SJCRH30 (cell line): ENCODE measurements at regions not wholly inside any gene's neighbourhood (a gene's known extent, or its start where the extent isn't known, plus 50 kb on each side); places are given as distances from the start of the nearest gene placed in this dataset.
"Not testable (repeated sequence)": the region's sequence is repeated elsewhere in the genome, so short reads cannot be mapped to it uniquely, and the experiment has no call there.

Source experiments
- DNase-seq, 2 experiments: peaks; one replicate each; pipeline ENCODE4 v3.0.0-alpha.2; 2015 to 2020
- H3K27ac ChIP-seq: fragments of 250-450 bp; sonication (Bioruptor Pico); 2 replicates; pipeline ENCODE4 v1.5.1; 2020; ENCODE audit warnings: mild to moderate bottlenecking, moderate library complexity
- H3K27me3 ChIP-seq: fragments of 250-450 bp; sonication (Bioruptor Pico); 2 replicates; pipeline ENCODE4 v1.5.1; 2020; ENCODE audit warnings: mild to moderate bottlenecking, moderate library complexity
- H3K36me3 ChIP-seq: fragments of 250-450 bp; sonication (Bioruptor Pico); 2 replicates; pipeline ENCODE4 v1.5.1; 2020; ENCODE audit warnings: mild to moderate bottlenecking, moderate library complexity
- H3K4me1 ChIP-seq: fragments of 250-450 bp; sonication (Bioruptor Pico); 2 replicates; pipeline ENCODE4 v1.5.1; 2020; ENCODE audit warnings: mild to moderate bottlenecking, moderate library complexity
- H3K4me3 ChIP-seq: fragments of 250-450 bp; sonication (Bioruptor Pico); 2 replicates; pipeline ENCODE4 v1.5.1; 2020; ENCODE audit warnings: mild to moderate bottlenecking, moderate library complexity
- H3K9me3 ChIP-seq: fragments of 250-450 bp; sonication (Bioruptor Pico); replicated peaks from 2 replicates; pipeline ENCODE4 v1.5.1; 2020; ENCODE audit warnings: mild to moderate bottlenecking, moderate library complexity

- Histone ChIP-seq H3K27ac (no peak overlapping the region), H3K9me3 (no peaks in the 10 kb centered on the region), H3K4me1 (no peaks in the 10 kb centered on the region), H3K27me3 (no peaks in the 10 kb centered on the region; the same call in 1 of the 2 replicates), H3K4me3 (no peak overlapping the region), H3K36me3 (no peaks in the 10 kb centered on the region)
- no peak for DNase-seq
Observed at GRCh38 chr20:41770965-41771364, 152.8 kb upstream of the CHD6 start.

GRCh38 chr20:41770427-41770826 is 152.2 kb upstream of the CHD6 start:
- H3K4me1 ChIP-seq: no peaks in the 10 kb centered on the region
- no peak for DNase-seq
- H3K9me3 ChIP-seq: no peaks in the 10 kb centered on the region
- H3K4me3 ChIP-seq: no peak overlapping the region
- H3K27me3 ChIP-seq: no peaks in the 10 kb centered on the region; the same call in 1 of the 2 replicates
- H3K27ac ChIP-seq: no peak overlapping the region
- H3K36me3 ChIP-seq: no peaks in the 10 kb centered on the region

- Histone ChIP-seq H3K36me3 (no peaks in the 10 kb centered on the region), H3K27ac (no peak overlapping the region), H3K9me3 (no peaks in the 10 kb centered on the region), H3K4me3 (no peak overlapping the region), H3K27me3 (no peaks in the 10 kb centered on the region; the same call in 1 of the 2 replicates), H3K4me1 (no peaks in the 10 kb centered on the region)
- no peak for DNase-seq
Observed at GRCh38 chr20:41769592-41770018, 151.4 kb upstream of the CHD6 start.

- Histone ChIP-seq H3K27me3 (no peaks in the 10 kb centered on the region; the same call in 1 of the 2 replicates), H3K9me3 (peaks cover 3% of the 10 kb centered on the region; the same call in 1 of the 2 replicates), H3K4me1 (no peaks in the 10 kb centered on the region), H3K27ac (no peak overlapping the region), H3K4me3 (no peak overlapping the region), H3K36me3 (no peaks in the 10 kb centered on the region)
- DNase-seq: no peak
Observed at GRCh38 chr20:41750137-41750536, 132.0 kb upstream of the CHD6 start.

GRCh38 chr20:41748756-41749582 is 130.8 kb upstream of the CHD6 start:
- no peaks in the 10 kb centered on the region for H3K4me1 ChIP-seq
- no peak for DNase-seq
- no peaks in the 10 kb centered on the region; the same call in 1 of the 2 replicates for H3K27me3 ChIP-seq
- H3K4me3 ChIP-seq: no peak overlapping the region
- peaks cover 3% of the 10 kb centered on the region; the same call in 1 of the 2 replicates for H3K9me3 ChIP-seq
- H3K27ac ChIP-seq: no peak overlapping the region
- H3K36me3 ChIP-seq: no peaks in the 10 kb centered on the region

- Histone ChIP-seq H3K9me3 (peaks cover 3% of the 10 kb centered on the region; the same call in 1 of the 2 replicates), H3K36me3 (no peaks in the 10 kb centered on the region), H3K4me3 (no peak overlapping the region), H3K27me3 (no peaks in the 10 kb centered on the region; the same call in 1 of the 2 replicates), H3K4me1 (no peaks in the 10 kb centered on the region), H3K27ac (no peak overlapping the region)
- no peak for DNase-seq
Observed at GRCh38 chr20:41748051-41748450, 129.9 kb upstream of the CHD6 start.

- H3K4me1 ChIP-seq: no peaks in the 10 kb centered on the region
- no peaks in the 10 kb centered on the region for H3K36me3 ChIP-seq
- no peak overlapping the region for H3K4me3 ChIP-seq
- H3K27ac ChIP-seq: no peak overlapping the region
- peaks cover 3% of the 10 kb centered on the region; the same call in 1 of the 2 replicates for H3K9me3 ChIP-seq
- DNase-seq: no peak
- H3K27me3 ChIP-seq: no peaks in the 10 kb centered on the region; the same call in 1 of the 2 replicates
Observed at GRCh38 chr20:41747226-41747625, 129.0 kb upstream of the CHD6 start.

- H3K4me1 ChIP-seq: no peaks in the 10 kb centered on the region
- no peak for DNase-seq
Observed at GRCh38 chr20:41746635-41747034, 128.5 kb upstream of the CHD6 start.

GRCh38 chr20:41738604-41739206 is 120.5 kb upstream of the CHD6 start:
- Histone ChIP-seq H3K36me3 (no peaks in the 10 kb centered on the region), H3K4me3 (peak overlapping the region; percentile 18), H3K9me3 (no peaks in the 10 kb centered on the region), H3K4me1 (peaks cover 5% of the 10 kb centered on the region; the same call in 1 of the 2 replicates), H3K27ac (peak overlapping the region; percentile 6; the same call in 1 of the 2 replicates), H3K27me3 (no peaks in the 10 kb centered on the region)
- peak; percentile 64 to 90 for DNase-seq

More at GRCh38 chr20:41746635-41747034, 128.5 kb upstream of the CHD6 start:
- no peak overlapping the region for H3K27ac ChIP-seq
- H3K36me3 ChIP-seq: no peaks in the 10 kb centered on the region
- no peaks in the 10 kb centered on the region; the same call in 1 of the 2 replicates for H3K27me3 ChIP-seq
- H3K4me3 ChIP-seq: no peak overlapping the region
- peaks cover 3% of the 10 kb centered on the region; the same call in 1 of the 2 replicates for H3K9me3 ChIP-seq

- Histone ChIP-seq H3K36me3 (no peaks in the 10 kb centered on the region), H3K4me1 (peaks cover 5% of the 10 kb centered on the region; the same call in 1 of the 2 replicates), H3K27me3 (no peaks in the 10 kb centered on the region), H3K9me3 (no peaks in the 10 kb centered on the region), H3K27ac (no peak overlapping the region), H3K4me3 (no peak overlapping the region)
- DNase-seq: no peak
Observed at GRCh38 chr20:41735949-41736348, 117.8 kb upstream of the CHD6 start.

GRCh38 chr20:41734506-41734945 is 116.3 kb upstream of the CHD6 start:
- no peaks in the 10 kb centered on the region for H3K4me1 ChIP-seq
- no peaks in the 10 kb centered on the region for H3K36me3 ChIP-seq
- H3K4me3 ChIP-seq: no peak overlapping the region
- peak; percentile 56 to 88 for DNase-seq
- no peak overlapping the region for H3K27ac ChIP-seq
- no peaks in the 10 kb centered on the region for H3K27me3 ChIP-seq
- H3K9me3 ChIP-seq: no peaks in the 10 kb centered on the region

- Histone ChIP-seq H3K9me3 (no peaks in the 10 kb centered on the region), H3K27ac (no peak overlapping the region), H3K4me1 (no peaks in the 10 kb centered on the region), H3K4me3 (no peak overlapping the region), H3K36me3 (no peaks in the 10 kb centered on the region), H3K27me3 (no peaks in the 10 kb centered on the region)
- DNase-seq: peak in 1 of 2 experiments; percentile 42
Observed at GRCh38 chr20:41733151-41733550, 115.0 kb upstream of the CHD6 start.

GRCh38 chr20:41731198-41731597 is 113.0 kb upstream of the CHD6 start:
- H3K4me1 ChIP-seq, H3K4me3 ChIP-seq, H3K9me3 ChIP-seq, DNase-seq, H3K27me3 ChIP-seq, H3K27ac ChIP-seq, H3K36me3 ChIP-seq: not testable (repeated sequence)

GRCh38 chr20:41727681-41728080 is 109.5 kb upstream of the CHD6 start:
- not testable (repeated sequence) for H3K36me3 ChIP-seq, H3K27me3 ChIP-seq, H3K4me1 ChIP-seq, DNase-seq, H3K27ac ChIP-seq, H3K4me3 ChIP-seq, H3K9me3 ChIP-seq

GRCh38 chr20:41726727-41727126 is 108.5 kb upstream of the CHD6 start:
- H3K4me3 ChIP-seq: no peak overlapping the region
- DNase-seq: no peak
- no peak overlapping the region for H3K27ac ChIP-seq
- no peaks in the 10 kb centered on the region for H3K9me3 ChIP-seq
- no peaks in the 10 kb centered on the region for H3K27me3 ChIP-seq
- no peaks in the 10 kb centered on the region for H3K4me1 ChIP-seq
- no peaks in the 10 kb centered on the region for H3K36me3 ChIP-seq
